GM23338 (cell line): ENCODE measurements at regions not wholly inside any gene's neighbourhood (a gene's known extent, or its start where the extent isn't known, plus 50 kb on each side); places are given as distances from the start of the nearest gene placed in this dataset.
A peak's percentile ranks its signal among the peaks of the same experiment; 100 is the strongest.

ENCODE experiments used
- ATAC-seq: fragments of 200-7000 bp; cut with Tn5 transposase; 3 replicates; pipeline ENCODE4 v1.9.1; 2020
- DNase-seq: peaks from one replicate; pipeline ENCODE4 v3.0.0-alpha.2; 2015; ENCODE audit warnings: low spot score
- H2AFZ ChIP-seq: fragments of 200-600 bp; sonication (generic); 2 replicates; pipeline ENCODE4 v1.8.0; 2016; ENCODE audit warnings: antibody characterized with exemption, mild to moderate bottlenecking, moderate library complexity
- H3F3A ChIP-seq: fragments of 200-600 bp; sonication (generic); replicated peaks from 2 replicates; pipeline ENCODE4 v1.8.0; 2017; ENCODE audit warnings: antibody characterized with exemption, mixed run types, low read depth
- H3K27ac ChIP-seq: fragments of 200-600 bp; sonication (generic); 2 replicates; pipeline ENCODE4 v1.6.1; 2016; ENCODE audit warnings: low read depth
- H3K27me3 ChIP-seq: fragments of 200-600 bp; sonication (generic); 2 replicates; pipeline ENCODE4 v1.8.0; 2016; ENCODE audit warnings: mild to moderate bottlenecking, mixed run types, moderate library complexity; ENCODE audit not compliant: insufficient read depth
- H3K36me3 ChIP-seq: fragments of 200-600 bp; sonication (generic); 2 replicates; pipeline ENCODE4 v1.8.0; 2016; ENCODE audit warnings: mild to moderate bottlenecking; ENCODE audit not compliant: insufficient read depth
- H3K4me1 ChIP-seq: fragments of 200-600 bp; sonication (generic); 2 replicates; pipeline ENCODE4 v1.8.0; 2016; ENCODE audit warnings: mild to moderate bottlenecking, moderate library complexity; ENCODE audit not compliant: insufficient read depth
- H3K4me2 ChIP-seq: fragments of 200-600 bp; sonication (generic); 2 replicates; pipeline ENCODE4 v1.7.1; 2017; ENCODE audit warnings: mixed run types
- H3K4me3 ChIP-seq: fragments of 200-600 bp; sonication (generic); 2 replicates; pipeline ENCODE4 v1.6.1; 2016; ENCODE audit warnings: mixed run types
- H3K79me2 ChIP-seq: fragments of 200-600 bp; sonication (generic); replicated peaks from 2 replicates; pipeline ENCODE4 v1.8.0; 2017; ENCODE audit warnings: mild to moderate bottlenecking; ENCODE audit not compliant: insufficient read depth
- H3K9me2 ChIP-seq: fragments of 200-600 bp; sonication (generic); 2 replicates; pipeline ENCODE4 v1.8.0; 2017; ENCODE audit not compliant: insufficient read depth
- H4K20me1 ChIP-seq: fragments of 200-600 bp; sonication (generic); replicated peaks from 2 replicates; pipeline ENCODE4 v1.8.0; 2017; ENCODE audit warnings: mild to moderate bottlenecking; ENCODE audit not compliant: insufficient read depth
- H3K27ac Mint-ChIP-seq: 2 replicates; pipeline ENCODE4 v1.8.0; 2020; ENCODE audit warnings: inconsistent platforms, mild to moderate bottlenecking, moderate library complexity, mixed read lengths
- H3K27me3 Mint-ChIP-seq: 3 replicates; pipeline ENCODE4 v1.8.0; 2022; ENCODE audit warnings: low read depth, mild to moderate bottlenecking, moderate library complexity, mixed read lengths, inconsistent platforms; ENCODE audit not compliant: insufficient read depth, poor library complexity
- H3K36me3 Mint-ChIP-seq: 3 replicates; pipeline ENCODE4 v1.8.0; 2021; ENCODE audit warnings: low read depth, mild to moderate bottlenecking, inconsistent platforms, moderate library complexity, mixed read lengths
- H3K4me1 Mint-ChIP-seq: 3 replicates; pipeline ENCODE4 v1.8.0; 2020; ENCODE audit warnings: mild to moderate bottlenecking, inconsistent platforms, mixed read lengths
- H3K4me3 Mint-ChIP-seq: 3 replicates; pipeline ENCODE4 v1.8.0; 2021; ENCODE audit warnings: moderate library complexity, mild to moderate bottlenecking, inconsistent platforms, mixed read lengths
- H3K9me3 Mint-ChIP-seq: 3 replicates; pipeline ENCODE4 v1.8.0; 2020; ENCODE audit warnings: moderate library complexity, mild to moderate bottlenecking, inconsistent platforms, mixed read lengths
- CREB1 ChIP-seq: fragments of 250-450 bp; sonication (Bioruptor Pico); IDR thresholded peaks from 2 replicates; pipeline ENCODE4 v1.5.0; 2020; ENCODE audit warnings: low read depth, mild to moderate bottlenecking, moderate library complexity
- EZH2 ChIP-seq: fragments of 200-600 bp; sonication (generic); IDR thresholded peaks from one replicate; pipeline ENCODE4 v1.8.0; 2017; ENCODE audit warnings: antibody characterized with exemption, mild to moderate bottlenecking, low read depth; ENCODE audit not compliant: unreplicated experiment
- EZH2phosphoT487 ChIP-seq: fragments of 200-600 bp; sonication (generic); IDR thresholded peaks from one replicate; pipeline ENCODE4 v1.8.1; 2018; ENCODE audit warnings: antibody characterized with exemption; ENCODE audit not compliant: unreplicated experiment
- JUNB ChIP-seq: IDR thresholded peaks from one replicate; pipeline ENCODE4 v1.6.1; 2016; ENCODE audit warnings: antibody characterized with exemption; ENCODE audit not compliant: unreplicated experiment
- NANOG ChIP-seq: IDR thresholded peaks from 2 replicates; pipeline ENCODE4 v1.6.1; 2016; ENCODE audit warnings: antibody characterized with exemption, borderline replicate concordance
- POLR2AphosphoS5 ChIP-seq: IDR thresholded peaks from 2 replicates; pipeline ENCODE4 v1.6.1; 2016; ENCODE audit warnings: antibody characterized with exemption, low read depth
- STAT1 ChIP-seq: IDR thresholded peaks from one replicate; pipeline ENCODE4 v1.6.1; 2016; ENCODE audit warnings: antibody characterized with exemption; ENCODE audit not compliant: unreplicated experiment
- ZNF114 ChIP-seq: fragments of 250-450 bp; sonication (Bioruptor Pico); IDR thresholded peaks from 2 replicates; pipeline ENCODE4 v1.5.0; 2020; ENCODE audit warnings: mild to moderate bottlenecking, moderate library complexity
- ZNF331 ChIP-seq: fragments of 250-450 bp; sonication (Bioruptor Pico); IDR thresholded peaks from 2 replicates; pipeline ENCODE4 v1.5.0; 2020; ENCODE audit warnings: low read depth, mild to moderate bottlenecking, moderate library complexity
- TF ChIP-seq, protein P1 (sequence below): IDR thresholded peaks from one replicate; pipeline ENCODE4 v1.6.1; 2018; ENCODE audit warnings: antibody characterized with exemption; ENCODE audit not compliant: unreplicated experiment
- TF ChIP-seq, protein P2 (sequence below): IDR thresholded peaks from 2 replicates; pipeline ENCODE4 v1.6.1; 2016; ENCODE audit warnings: antibody characterized with exemption
- TF ChIP-seq, protein P3 (sequence below): fragments of 250-450 bp; sonication (Bioruptor Pico); IDR thresholded peaks from 2 replicates; pipeline ENCODE4 v1.5.0; 2020; ENCODE audit warnings: mild to moderate bottlenecking, moderate library complexity
- TF ChIP-seq, protein P4 (sequence below), 2 experiments: fragments of 200-600 bp in 1 of 2; sonication (generic) in 1 of 2; conservative IDR thresholded peaks; 2 replicates each; pipeline versions ENCODE4 v1.5.1 to v1.6.1; 2016 to 2017; ENCODE audit warnings: antibody characterized with exemption in 2 of 2, low read depth in 2 of 2, mild to moderate bottlenecking in 2 of 2, moderate library complexity in 1 of 2

DNA sequence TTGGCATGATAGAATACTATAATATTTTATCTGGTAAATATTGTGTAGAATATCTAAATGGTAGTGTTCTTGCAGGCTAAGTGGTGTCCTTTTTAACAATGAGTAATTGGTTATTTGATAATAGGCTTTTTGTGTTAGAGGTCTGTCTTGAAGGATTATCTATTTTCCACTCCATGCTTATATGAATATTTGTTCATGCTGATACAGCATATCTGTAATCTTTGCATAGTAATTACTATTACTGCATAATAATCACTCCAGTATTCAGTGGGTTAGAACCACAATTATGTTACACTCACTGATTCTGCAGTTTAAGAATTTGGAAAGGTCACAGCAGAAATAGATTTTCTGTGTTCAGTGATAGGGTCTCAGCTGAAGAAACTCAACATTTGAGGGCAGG, 1229.9 kb downstream of the MAT2B start:
- Histone ChIP-seq H3K9me2 (no peaks in the 10 kb centered on the region; the same call in 1 of the 2 replicates), H3K79me2 (no peaks in the 10 kb centered on the region), H3K4me3 (no peak overlapping the region), H3K27ac (no peak overlapping the region), H3F3A (no peaks in the 10 kb centered on the region), H2AFZ (peak overlapping the region; percentile 25; the same call in 1 of the 2 replicates), H3K27me3 (no peaks in the 10 kb centered on the region), H4K20me1 (no peaks in the 10 kb centered on the region), H3K36me3 (no peaks in the 10 kb centered on the region; the same call in 1 of the 2 replicates), H3K4me1 (no peaks in the 10 kb centered on the region), H3K4me2 (no peak overlapping the region)
- Mint-ChIP-seq H3K27me3 (no peaks in the 10 kb centered on the region), H3K36me3 (no peaks in the 10 kb centered on the region), H3K4me1 (no peaks in the 10 kb centered on the region), H3K27ac (no peak overlapping the region), H3K9me3 (no peaks in the 10 kb centered on the region; the same call in 2 of the 3 replicates), H3K4me3 (no peak overlapping the region)
- ATAC-seq = no peak
- TF ChIP-seq NANOG (no peak), POLR2AphosphoS5 (no peak), EZH2phosphoT487 (no peak), JUNB (no peak), ZNF114 (CRISPR knock-in tag) (no peak), ZNF331 (CRISPR knock-in tag) (no peak), STAT1 (no peak), CREB1 (CRISPR knock-in tag) (no peak), EZH2 (no peak)
- TF ChIP-seq, protein P1, sequence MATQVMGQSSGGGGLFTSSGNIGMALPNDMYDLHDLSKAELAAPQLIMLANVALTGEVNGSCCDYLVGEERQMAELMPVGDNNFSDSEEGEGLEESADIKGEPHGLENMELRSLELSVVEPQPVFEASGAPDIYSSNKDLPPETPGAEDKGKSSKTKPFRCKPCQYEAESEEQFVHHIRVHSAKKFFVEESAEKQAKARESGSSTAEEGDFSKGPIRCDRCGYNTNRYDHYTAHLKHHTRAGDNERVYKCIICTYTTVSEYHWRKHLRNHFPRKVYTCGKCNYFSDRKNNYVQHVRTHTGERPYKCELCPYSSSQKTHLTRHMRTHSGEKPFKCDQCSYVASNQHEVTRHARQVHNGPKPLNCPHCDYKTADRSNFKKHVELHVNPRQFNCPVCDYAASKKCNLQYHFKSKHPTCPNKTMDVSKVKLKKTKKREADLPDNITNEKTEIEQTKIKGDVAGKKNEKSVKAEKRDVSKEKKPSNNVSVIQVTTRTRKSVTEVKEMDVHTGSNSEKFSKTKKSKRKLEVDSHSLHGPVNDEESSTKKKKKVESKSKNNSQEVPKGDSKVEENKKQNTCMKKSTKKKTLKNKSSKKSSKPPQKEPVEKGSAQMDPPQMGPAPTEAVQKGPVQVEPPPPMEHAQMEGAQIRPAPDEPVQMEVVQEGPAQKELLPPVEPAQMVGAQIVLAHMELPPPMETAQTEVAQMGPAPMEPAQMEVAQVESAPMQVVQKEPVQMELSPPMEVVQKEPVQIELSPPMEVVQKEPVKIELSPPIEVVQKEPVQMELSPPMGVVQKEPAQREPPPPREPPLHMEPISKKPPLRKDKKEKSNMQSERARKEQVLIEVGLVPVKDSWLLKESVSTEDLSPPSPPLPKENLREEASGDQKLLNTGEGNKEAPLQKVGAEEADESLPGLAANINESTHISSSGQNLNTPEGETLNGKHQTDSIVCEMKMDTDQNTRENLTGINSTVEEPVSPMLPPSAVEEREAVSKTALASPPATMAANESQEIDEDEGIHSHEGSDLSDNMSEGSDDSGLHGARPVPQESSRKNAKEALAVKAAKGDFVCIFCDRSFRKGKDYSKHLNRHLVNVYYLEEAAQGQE = no peak
- TF ChIP-seq, protein P2, sequence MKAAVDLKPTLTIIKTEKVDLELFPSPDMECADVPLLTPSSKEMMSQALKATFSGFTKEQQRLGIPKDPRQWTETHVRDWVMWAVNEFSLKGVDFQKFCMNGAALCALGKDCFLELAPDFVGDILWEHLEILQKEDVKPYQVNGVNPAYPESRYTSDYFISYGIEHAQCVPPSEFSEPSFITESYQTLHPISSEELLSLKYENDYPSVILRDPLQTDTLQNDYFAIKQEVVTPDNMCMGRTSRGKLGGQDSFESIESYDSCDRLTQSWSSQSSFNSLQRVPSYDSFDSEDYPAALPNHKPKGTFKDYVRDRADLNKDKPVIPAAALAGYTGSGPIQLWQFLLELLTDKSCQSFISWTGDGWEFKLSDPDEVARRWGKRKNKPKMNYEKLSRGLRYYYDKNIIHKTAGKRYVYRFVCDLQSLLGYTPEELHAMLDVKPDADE = no peak
- TF ChIP-seq, protein P3, sequence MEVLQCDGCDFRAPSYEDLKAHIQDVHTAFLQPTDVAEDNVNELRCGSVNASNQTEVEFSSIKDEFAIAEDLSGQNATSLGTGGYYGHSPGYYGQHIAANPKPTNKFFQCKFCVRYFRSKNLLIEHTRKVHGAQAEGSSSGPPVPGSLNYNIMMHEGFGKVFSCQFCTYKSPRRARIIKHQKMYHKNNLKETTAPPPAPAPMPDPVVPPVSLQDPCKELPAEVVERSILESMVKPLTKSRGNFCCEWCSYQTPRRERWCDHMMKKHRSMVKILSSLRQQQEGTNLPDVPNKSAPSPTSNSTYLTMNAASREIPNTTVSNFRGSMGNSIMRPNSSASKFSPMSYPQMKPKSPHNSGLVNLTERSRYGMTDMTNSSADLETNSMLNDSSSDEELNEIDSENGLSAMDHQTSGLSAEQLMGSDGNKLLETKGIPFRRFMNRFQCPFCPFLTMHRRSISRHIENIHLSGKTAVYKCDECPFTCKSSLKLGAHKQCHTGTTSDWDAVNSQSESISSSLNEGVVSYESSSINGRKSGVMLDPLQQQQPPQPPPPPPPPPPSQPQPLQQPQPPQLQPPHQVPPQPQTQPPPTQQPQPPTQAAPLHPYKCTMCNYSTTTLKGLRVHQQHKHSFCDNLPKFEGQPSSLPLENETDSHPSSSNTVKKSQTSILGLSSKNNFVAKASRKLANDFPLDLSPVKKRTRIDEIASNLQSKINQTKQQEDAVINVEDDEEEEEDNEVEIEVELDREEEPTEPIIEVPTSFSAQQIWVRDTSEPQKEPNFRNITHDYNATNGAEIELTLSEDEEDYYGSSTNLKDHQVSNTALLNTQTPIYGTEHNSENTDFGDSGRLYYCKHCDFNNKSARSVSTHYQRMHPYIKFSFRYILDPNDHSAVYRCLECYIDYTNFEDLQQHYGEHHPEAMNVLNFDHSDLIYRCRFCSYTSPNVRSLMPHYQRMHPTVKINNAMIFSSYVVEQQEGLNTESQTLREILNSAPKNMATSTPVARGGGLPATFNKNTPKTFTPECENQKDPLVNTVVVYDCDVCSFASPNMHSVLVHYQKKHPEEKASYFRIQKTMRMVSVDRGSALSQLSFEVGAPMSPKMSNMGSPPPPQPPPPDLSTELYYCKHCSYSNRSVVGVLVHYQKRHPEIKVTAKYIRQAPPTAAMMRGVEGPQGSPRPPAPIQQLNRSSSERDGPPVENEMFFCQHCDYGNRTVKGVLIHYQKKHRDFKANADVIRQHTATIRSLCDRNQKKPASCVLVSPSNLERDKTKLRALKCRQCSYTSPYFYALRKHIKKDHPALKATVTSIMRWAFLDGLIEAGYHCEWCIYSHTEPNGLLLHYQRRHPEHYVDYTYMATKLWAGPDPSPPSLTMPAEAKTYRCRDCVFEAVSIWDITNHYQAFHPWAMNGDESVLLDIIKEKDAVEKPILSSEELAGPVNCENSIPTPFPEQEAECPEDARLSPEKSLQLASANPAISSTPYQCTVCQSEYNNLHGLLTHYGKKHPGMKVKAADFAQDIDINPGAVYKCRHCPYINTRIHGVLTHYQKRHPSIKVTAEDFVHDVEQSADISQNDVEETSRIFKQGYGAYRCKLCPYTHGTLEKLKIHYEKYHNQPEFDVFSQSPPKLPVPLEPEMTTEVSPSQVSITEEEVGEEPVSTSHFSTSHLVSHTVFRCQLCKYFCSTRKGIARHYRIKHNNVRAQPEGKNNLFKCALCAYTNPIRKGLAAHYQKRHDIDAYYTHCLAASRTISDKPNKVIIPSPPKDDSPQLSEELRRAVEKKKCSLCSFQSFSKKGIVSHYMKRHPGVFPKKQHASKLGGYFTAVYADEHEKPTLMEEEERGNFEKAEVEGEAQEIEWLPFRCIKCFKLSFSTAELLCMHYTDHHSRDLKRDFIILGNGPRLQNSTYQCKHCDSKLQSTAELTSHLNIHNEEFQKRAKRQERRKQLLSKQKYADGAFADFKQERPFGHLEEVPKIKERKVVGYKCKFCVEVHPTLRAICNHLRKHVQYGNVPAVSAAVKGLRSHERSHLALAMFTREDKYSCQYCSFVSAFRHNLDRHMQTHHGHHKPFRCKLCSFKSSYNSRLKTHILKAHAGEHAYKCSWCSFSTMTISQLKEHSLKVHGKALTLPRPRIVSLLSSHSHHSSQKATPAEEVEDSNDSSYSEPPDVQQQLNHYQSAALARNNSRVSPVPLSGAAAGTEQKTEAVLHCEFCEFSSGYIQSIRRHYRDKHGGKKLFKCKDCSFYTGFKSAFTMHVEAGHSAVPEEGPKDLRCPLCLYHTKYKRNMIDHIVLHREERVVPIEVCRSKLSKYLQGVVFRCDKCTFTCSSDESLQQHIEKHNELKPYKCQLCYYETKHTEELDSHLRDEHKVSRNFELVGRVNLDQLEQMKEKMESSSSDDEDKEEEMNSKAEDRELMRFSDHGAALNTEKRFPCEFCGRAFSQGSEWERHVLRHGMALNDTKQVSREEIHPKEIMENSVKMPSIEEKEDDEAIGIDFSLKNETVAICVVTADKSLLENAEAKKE (CRISPR knock-in tag) = no peak
- TF ChIP-seq, protein P4, sequence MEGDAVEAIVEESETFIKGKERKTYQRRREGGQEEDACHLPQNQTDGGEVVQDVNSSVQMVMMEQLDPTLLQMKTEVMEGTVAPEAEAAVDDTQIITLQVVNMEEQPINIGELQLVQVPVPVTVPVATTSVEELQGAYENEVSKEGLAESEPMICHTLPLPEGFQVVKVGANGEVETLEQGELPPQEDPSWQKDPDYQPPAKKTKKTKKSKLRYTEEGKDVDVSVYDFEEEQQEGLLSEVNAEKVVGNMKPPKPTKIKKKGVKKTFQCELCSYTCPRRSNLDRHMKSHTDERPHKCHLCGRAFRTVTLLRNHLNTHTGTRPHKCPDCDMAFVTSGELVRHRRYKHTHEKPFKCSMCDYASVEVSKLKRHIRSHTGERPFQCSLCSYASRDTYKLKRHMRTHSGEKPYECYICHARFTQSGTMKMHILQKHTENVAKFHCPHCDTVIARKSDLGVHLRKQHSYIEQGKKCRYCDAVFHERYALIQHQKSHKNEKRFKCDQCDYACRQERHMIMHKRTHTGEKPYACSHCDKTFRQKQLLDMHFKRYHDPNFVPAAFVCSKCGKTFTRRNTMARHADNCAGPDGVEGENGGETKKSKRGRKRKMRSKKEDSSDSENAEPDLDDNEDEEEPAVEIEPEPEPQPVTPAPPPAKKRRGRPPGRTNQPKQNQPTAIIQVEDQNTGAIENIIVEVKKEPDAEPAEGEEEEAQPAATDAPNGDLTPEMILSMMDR (conservative IDR thresholded peaks at IDR 0.05; ENCODE audit: low read depth in 2 of 2) = no peak
- no peak for DNase-seq
